ENCODE measurements at regions not wholly inside any gene's neighbourhood (a gene's known extent, or its start where the extent isn't known, plus 50 kb on each side); places are given as distances from the start of the nearest gene placed in this dataset.

GRCh38 chr7:10205696-10206095 lies 768.0 kb upstream of the PHF14 start:
- no peak for DNase-seq

GRCh38 chr7:10210000-10210399 lies 763.7 kb upstream of the PHF14 start:
- no peak for DNase-seq

GRCh38 chr7:10211016-10211415 lies 762.7 kb upstream of the PHF14 start:
- DNase-seq = no peak

GRCh38 chr7:10211861-10212260 lies 761.8 kb upstream of the PHF14 start:
- no peak for DNase-seq

- DNase-seq = no peak
Measured at GRCh38 chr7:10212649-10213048, 761.0 kb upstream of the PHF14 start.

- no peak for DNase-seq
Measured at GRCh38 chr7:10216462-10216861, 757.2 kb upstream of the PHF14 start.

- no peak for DNase-seq
Measured at GRCh38 chr7:10221084-10221483, 752.6 kb upstream of the PHF14 start.

- no peak for DNase-seq
Measured at GRCh38 chr7:10222976-10223375, 750.7 kb upstream of the PHF14 start.

GRCh38 chr7:10225275-10225674 lies 748.4 kb upstream of the PHF14 start:
- DNase-seq = no peak

- DNase-seq = no peak
Measured at GRCh38 chr7:10237306-10237705, 736.4 kb upstream of the PHF14 start.

GRCh38 chr7:10238641-10239040 lies 735.0 kb upstream of the PHF14 start:
- no peak for DNase-seq

- no peak for DNase-seq
Measured at GRCh38 chr7:10239695-10240345, 733.9 kb upstream of the PHF14 start.

GRCh38 chr7:10245406-10245805 lies 728.3 kb upstream of the PHF14 start:
- no peak for DNase-seq

- no peak for DNase-seq
Measured at GRCh38 chr7:10257438-10257837, 716.2 kb upstream of the PHF14 start.

- no peak for DNase-seq
Measured at GRCh38 chr7:10266976-10267375, 706.7 kb upstream of the PHF14 start.

GRCh38 chr7:10268034-10268433 lies 705.6 kb upstream of the PHF14 start:
- no peak for DNase-seq

- no peak for DNase-seq
Measured at GRCh38 chr7:10282909-10283308, 690.8 kb upstream of the PHF14 start.

GRCh38 chr7:10284001-10284400 lies 689.7 kb upstream of the PHF14 start:
- no peak for DNase-seq

- no peak for DNase-seq
Measured at GRCh38 chr7:10299384-10299783, 674.3 kb upstream of the PHF14 start.

- no peak for DNase-seq
Measured at GRCh38 chr7:10300577-10300976, 673.1 kb upstream of the PHF14 start.

GRCh38 chr7:10308276-10308675 lies 665.4 kb upstream of the PHF14 start:
- DNase-seq = no peak

- DNase-seq = no peak
Measured at GRCh38 chr7:10312942-10313341, 660.7 kb upstream of the PHF14 start.

GRCh38 chr7:10315881-10316280 lies 657.8 kb upstream of the PHF14 start:
- DNase-seq = no peak

GRCh38 chr7:10316488-10316887 lies 657.2 kb upstream of the PHF14 start:
- DNase-seq = no peak

- DNase-seq = no peak
Measured at GRCh38 chr7:10325395-10325794, 648.3 kb upstream of the PHF14 start.

- no peak for DNase-seq
Measured at GRCh38 chr7:10343108-10343507, 630.6 kb upstream of the PHF14 start.
